ENCODE measurements at regions not wholly inside any gene's neighbourhood (a gene's known extent, or its start where the extent isn't known, plus 50 kb on each side); places are given as distances from the start of the nearest gene placed in this dataset.

DNA sequence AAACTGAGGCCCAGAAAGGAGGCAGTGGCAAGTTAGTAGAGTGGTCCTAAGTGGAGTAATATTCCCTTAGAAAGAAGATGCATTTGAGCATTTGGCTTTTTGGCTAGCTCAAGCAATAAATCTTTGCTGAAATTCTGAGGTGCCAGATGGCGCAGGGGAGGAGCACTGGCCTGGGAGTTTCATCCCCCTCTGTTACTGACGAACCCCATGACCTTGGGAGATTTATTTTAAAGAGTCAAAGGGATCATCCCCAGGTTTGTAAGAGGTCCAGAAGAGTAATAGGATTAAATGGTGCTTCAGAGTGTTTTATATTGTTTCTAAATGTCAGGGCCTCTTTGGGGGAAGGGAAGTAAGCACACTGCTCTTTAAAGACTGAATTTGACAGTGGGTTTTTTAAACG lies 85.1 kb upstream of the PIAS1 start:
- ChIA-PET CTCF (interaction anchor here (1.5 to 2.0 kb wide), 6 partner anchors 9 to 106 kb away, joined by 3 to 9 read pairs (median 5); no protein-coding TSS in a partner anchor), POLR2A (no interaction called here)
- no peak for DNase-seq (ENCODE audit: extremely low spot score)
- TF ChIP-seq CTCF (IDR thresholded peaks at IDR 0.05; ENCODE audit: control extremely low read depth, extremely low read depth, low read depth, missing control alignments) = no peak

DNA sequence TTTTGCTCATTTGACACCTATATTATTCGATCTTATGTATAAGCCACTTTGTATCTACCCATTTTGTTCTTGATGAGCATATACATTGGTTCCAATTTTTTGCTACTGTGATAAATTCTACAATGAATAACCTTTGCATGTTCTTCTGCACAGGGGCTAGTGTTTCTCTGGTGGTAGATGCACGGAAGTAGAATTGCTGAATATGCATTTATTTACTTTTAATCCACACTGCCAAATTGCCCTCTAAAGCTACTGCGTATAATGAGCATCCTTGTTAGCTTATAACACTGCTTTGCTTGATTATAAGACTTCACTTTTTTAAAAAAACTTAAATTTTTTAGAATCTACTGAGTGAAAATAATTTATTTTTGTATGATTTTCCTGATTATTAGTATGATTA lies 84.2 kb upstream of the PIAS1 start:
- TF ChIP-seq CTCF (IDR thresholded peaks at IDR 0.05; ENCODE audit: control extremely low read depth, extremely low read depth, low read depth, missing control alignments) = no peak
- POLR2A ChIA-PET = no interaction called here
- CTCF ChIA-PET = interaction anchor here (0.8 to 1.6 kb wide), 2 partner anchors 32 to 68 kb away, joined by 3 to 5 read pairs; no protein-coding TSS in a partner anchor
- no peak for DNase-seq (ENCODE audit: extremely low spot score)

DNA sequence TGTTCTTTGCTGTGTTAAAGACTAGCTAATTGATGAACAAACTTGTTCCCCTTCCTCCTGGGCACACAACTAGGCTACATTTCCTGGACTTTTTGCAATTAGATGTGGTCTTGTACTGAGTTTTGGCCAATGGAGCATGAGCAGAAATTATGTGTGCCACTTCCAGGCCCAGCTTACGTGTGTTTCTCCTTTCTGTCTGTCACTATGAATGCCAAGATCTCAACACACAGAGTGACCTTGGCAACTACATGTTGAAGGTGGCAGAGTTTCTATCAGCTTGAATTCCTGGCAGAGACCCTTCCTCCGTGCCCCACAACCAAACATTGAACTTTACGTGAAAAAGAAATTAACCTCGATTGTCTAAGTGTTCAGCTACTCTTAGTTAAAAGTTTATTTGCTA lies 81.7 kb upstream of the PIAS1 start:
- no peak for TF ChIP-seq CTCF (IDR thresholded peaks at IDR 0.05; ENCODE audit: control extremely low read depth, extremely low read depth, low read depth, missing control alignments)
- POLR2A ChIA-PET = no interaction called here
- CTCF ChIA-PET = interaction anchor here (1.5 kb wide), 1 partner anchor 8 kb away, joined by 4 read pairs; no protein-coding TSS in a partner anchor
- no peak for DNase-seq (ENCODE audit: extremely low spot score)

DNA sequence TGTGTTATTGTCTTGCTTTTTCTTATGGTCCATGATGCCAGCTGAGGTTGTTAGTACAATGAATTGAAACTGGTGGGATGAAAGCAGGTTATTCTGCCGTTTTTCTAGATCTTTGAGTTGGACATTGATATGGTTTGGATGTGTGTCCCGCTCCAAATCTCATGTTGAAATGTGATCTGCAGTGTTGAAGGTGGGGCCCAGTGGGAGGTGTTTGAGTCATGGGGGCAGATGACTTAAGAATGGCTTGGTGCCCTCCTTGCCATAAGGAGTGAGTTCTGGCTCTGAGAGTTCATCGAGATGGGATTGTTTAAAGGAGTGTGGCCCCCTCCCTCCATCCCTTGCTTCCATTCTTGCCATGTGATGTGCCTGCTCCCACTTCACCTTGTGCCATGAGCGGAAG lies 80.3 kb upstream of the PIAS1 start:
- DNase-seq (ENCODE audit: extremely low spot score) = no peak
- ChIA-PET CTCF (interaction anchor here (1.1 to 1.5 kb wide), 3 partner anchors 9 to 10 kb away, joined by 3 to 4 read pairs (median 3); no protein-coding TSS in a partner anchor), POLR2A (no interaction called here)
- no peak for TF ChIP-seq CTCF (IDR thresholded peaks at IDR 0.05; ENCODE audit: control extremely low read depth, extremely low read depth, low read depth, missing control alignments)

GRCh38 chr15:67976506-67977073 lies 77.5 kb upstream of the PIAS1 start:
- ChIA-PET POLR2A (no interaction called here), CTCF (interaction anchor here (1.2 to 2.7 kb wide), 2 partner anchors 8 to 87 kb away, joined by 3 to 8 read pairs; no protein-coding TSS in a partner anchor)
- DNase-seq (ENCODE audit: extremely low spot score) = no peak
- no peak for TF ChIP-seq CTCF (IDR thresholded peaks at IDR 0.05; ENCODE audit: control extremely low read depth, extremely low read depth, low read depth, missing control alignments)

GRCh38 chr15:67977414-67978089 lies 76.6 kb upstream of the PIAS1 start:
- DNase-seq (ENCODE audit: extremely low spot score) = no peak
- ChIA-PET POLR2A (no interaction called here), CTCF (interaction anchor here (0.8 to 2.7 kb wide), 4 partner anchors 9 to 88 kb away, joined by 3 to 8 read pairs (median 3); partner anchors contain the start of gene PIAS1)
- TF ChIP-seq CTCF (IDR thresholded peaks at IDR 0.05; ENCODE audit: control extremely low read depth, extremely low read depth, low read depth, missing control alignments) = no peak

Data from GM10248 (cell line).